Spleen (tissue), 11 donors: ENCODE measurements at regions not wholly inside any gene's neighbourhood (a gene's known extent, or its start where the extent isn't known, plus 50 kb on each side); places are given as distances from the start of the nearest gene placed in this dataset.

Source experiments
- DNase-seq: peaks from one replicate; pipeline ENCODE4 v3.0.0-alpha.2; 2020
- H3K27ac ChIP-seq, 8 donors: fragments of 200-600 bp; sonication (generic) in 7 of 8; 1 replicate in 4 of 8; 2 replicates in 4 of 8; pipeline versions ENCODE4 v1.5.0 to v1.8.0; 2016 to 2021; ENCODE audit warnings: inconsistent platforms in 4 of 8, mild to moderate bottlenecking in 4 of 8, moderate library complexity in 1 of 8
- H3K27me3 ChIP-seq, 7 donors: fragments of 200-600 bp; sonication (generic) in 6 of 7; replicated peaks in 1 of 7; 1 replicate in 4 of 7; 2 replicates in 3 of 7; pipeline versions ENCODE4 v1.5.0 to v1.8.0; 2016 to 2021; ENCODE audit warnings: inconsistent platforms in 3 of 7, mild to moderate bottlenecking in 1 of 7
- H3K36me3 ChIP-seq, 6 donors: fragments of 200-600 bp; sonication (generic) in 5 of 6; 1 replicate in 4 of 6; 2 replicates in 2 of 6; pipeline versions ENCODE4 v1.5.0 to v1.8.0; 2016 to 2021; ENCODE audit warnings: inconsistent platforms in 2 of 6
- H3K4me1 ChIP-seq, 6 donors: fragments of 200-600 bp; sonication (generic) in 5 of 6; 1 replicate in 3 of 6; 2 replicates in 3 of 6; pipeline versions ENCODE4 v1.5.0 to v1.8.0; 2016 to 2021; ENCODE audit warnings: inconsistent platforms in 3 of 6
- H3K4me3 ChIP-seq, 8 donors: fragments of 200-600 bp; sonication (generic) in 7 of 8; 1 replicate in 4 of 8; 2 replicates in 4 of 8; pipeline versions ENCODE4 v1.5.0 to v1.8.0; 2016 to 2021; ENCODE audit warnings: inconsistent platforms in 4 of 8, mild to moderate bottlenecking in 4 of 8, moderate library complexity in 2 of 8
- H3K9me3 ChIP-seq, 8 donors: fragments of 200-600 bp; sonication (generic) in 7 of 8; 1 replicate in 4 of 8; 2 replicates in 4 of 8; pipeline versions ENCODE4 v1.5.0 to v1.8.0; 2016 to 2021; ENCODE audit warnings: inconsistent platforms in 4 of 8
- POLR2A ChIP-seq, 3 donors: fragments of 450-650 bp; IDR thresholded peaks; one replicate each; pipeline ENCODE4 v1.5.1; 2017; ENCODE audit warnings: antibody characterized with exemption in 3 of 3, mild to moderate bottlenecking in 1 of 3
- POLR2AphosphoS5 ChIP-seq, 3 donors: sonication (generic); formaldehyde crosslinking; IDR thresholded peaks; one replicate each; pipeline ENCODE4 v1.5.1; 2017; ENCODE audit warnings: antibody characterized with exemption in 3 of 3
- WGBS, 5 donors: extraction: QIAGEN DNeasy Blood & Tissue Kit in 3 of 5; methylation state at CpG; one replicate each; pipeline versions ENCODE4 v1.1.5 to v1.1.7; 2013 to 2018; 5-methylcytosine and 5-hydroxymethylcytosine counted together
- intact Hi-C: fragments of 100-400 bp; cut with DNase I; formaldehyde crosslinking; loops from one replicate; pipeline ENCODE4 v1.15.0; 2023; ENCODE audit warnings: low total_unique reads
- TF ChIP-seq, protein P1 (sequence below), 11 experiments: fragments of 200-600 bp in 7 of 11; fragments of 450-650 bp in 4 of 11; sonication (generic) in 4 of 11; IDR thresholded peaks in 8 of 11; conservative IDR thresholded peaks in 3 of 11; 1 replicate in 7 of 11; 2 replicates in 4 of 11; pipeline versions ENCODE4 v1.4.0 to v1.8.0; 2016 to 2021; ENCODE audit warnings: antibody characterized with exemption in 11 of 11, inconsistent platforms in 4 of 11, mild to moderate bottlenecking in 1 of 11
- donor health status: healthy with polysubstance abuse.
- donor health status: DM: no; HTN: no; CAD: no; lungs with moderate emphysema.
- donor health status: DM: no; HTN: no; CAD: no.
- donor health status: Bipolar disorder and iron deficiency.
- donor health status: healthy.
- donor health status: DM: no; HTN: no; CAD: no.
- donor health status: DM: yes; HTN: yes; CAD: no.

DNA sequence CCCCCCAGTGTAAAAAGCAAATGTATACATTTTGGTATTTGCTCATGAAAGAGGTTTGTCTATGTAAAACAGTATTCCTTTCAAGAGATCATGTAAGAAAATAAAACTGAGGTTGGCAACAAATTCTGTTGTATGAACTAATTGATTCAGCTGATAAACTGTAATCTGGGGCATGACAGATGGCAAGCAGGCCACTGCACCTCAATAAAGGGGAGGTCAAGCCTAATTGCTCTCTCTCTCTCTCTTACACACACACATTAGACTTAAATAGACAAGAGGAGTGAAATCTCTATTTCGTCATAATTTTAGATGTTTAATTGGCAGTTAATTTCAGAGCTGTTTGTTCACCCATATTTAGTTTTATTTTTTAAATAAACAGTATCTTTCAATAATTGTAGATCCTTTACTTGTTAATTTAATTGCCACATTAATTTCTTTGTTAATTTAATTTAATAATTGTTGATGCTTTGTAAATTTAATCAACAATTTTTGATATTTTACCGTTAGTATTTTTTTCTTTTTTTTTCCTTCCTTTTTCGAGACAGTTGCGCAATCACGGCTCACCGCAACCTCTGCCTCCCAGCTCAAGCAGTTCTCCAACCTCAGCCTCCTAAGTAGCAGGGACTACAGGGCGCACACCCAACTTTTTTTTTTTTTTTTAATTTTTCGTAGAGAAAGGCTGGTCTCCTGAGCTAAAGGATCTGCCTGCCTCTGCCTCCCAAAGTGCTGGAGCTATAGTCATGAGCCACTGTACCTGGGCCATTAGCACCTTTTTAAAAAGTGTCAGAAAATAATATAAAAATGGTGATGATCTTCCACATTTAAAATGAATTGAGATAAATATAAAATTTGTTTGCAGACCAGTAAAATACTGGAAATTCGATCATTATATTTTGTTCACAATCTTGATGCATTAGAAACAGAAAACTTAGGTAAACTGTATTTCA is 577.7 kb downstream of the SLC16A7 start:
- Histone ChIP-seq H3K4me1 (no peaks in the 10 kb centered on the region), H3K27ac (no peak overlapping the region), H3K36me3 (no peaks in the 10 kb centered on the region), H3K4me3 (no peak overlapping the region), H3K9me3 (no peaks in the 10 kb centered on the region), H3K27me3 (no peaks in the 10 kb centered on the region)
- DNase-seq = no peak
- TF ChIP-seq POLR2AphosphoS5 (IDR thresholded peaks at IDR 0.05) = no peak
- no peak for TF ChIP-seq POLR2A (IDR thresholded peaks at IDR 0.05)
- TF ChIP-seq, protein P1, sequence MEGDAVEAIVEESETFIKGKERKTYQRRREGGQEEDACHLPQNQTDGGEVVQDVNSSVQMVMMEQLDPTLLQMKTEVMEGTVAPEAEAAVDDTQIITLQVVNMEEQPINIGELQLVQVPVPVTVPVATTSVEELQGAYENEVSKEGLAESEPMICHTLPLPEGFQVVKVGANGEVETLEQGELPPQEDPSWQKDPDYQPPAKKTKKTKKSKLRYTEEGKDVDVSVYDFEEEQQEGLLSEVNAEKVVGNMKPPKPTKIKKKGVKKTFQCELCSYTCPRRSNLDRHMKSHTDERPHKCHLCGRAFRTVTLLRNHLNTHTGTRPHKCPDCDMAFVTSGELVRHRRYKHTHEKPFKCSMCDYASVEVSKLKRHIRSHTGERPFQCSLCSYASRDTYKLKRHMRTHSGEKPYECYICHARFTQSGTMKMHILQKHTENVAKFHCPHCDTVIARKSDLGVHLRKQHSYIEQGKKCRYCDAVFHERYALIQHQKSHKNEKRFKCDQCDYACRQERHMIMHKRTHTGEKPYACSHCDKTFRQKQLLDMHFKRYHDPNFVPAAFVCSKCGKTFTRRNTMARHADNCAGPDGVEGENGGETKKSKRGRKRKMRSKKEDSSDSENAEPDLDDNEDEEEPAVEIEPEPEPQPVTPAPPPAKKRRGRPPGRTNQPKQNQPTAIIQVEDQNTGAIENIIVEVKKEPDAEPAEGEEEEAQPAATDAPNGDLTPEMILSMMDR (IDR thresholded peaks at IDR 0.05 in 8 of 11, conservative IDR thresholded peaks at IDR 0.05 in 3 of 11) = no peak
- intact Hi-C loops = no loop called here
- 80 to 90% (median 85%) methylated on average over 9 of the region's 9 CpGs for WGBS, 5 donors

- intact Hi-C loops = no loop called here
- Histone ChIP-seq H3K27ac (no peak overlapping the region), H3K36me3 (no peaks in the 10 kb centered on the region), H3K27me3 (no peaks in the 10 kb centered on the region), H3K4me1 (no peaks in the 10 kb centered on the region), H3K9me3 (no peaks in the 10 kb centered on the region), H3K4me3 (no peak overlapping the region)
- DNase-seq = no peak
- TF ChIP-seq POLR2A (IDR thresholded peaks at IDR 0.05) (no peak), POLR2AphosphoS5 (IDR thresholded peaks at IDR 0.05) (no peak)
- TF ChIP-seq, protein P1 (IDR thresholded peaks at IDR 0.05 in 8 of 11, conservative IDR thresholded peaks at IDR 0.05 in 3 of 11) = no peak
Observed at GRCh38 chr12:60174476-60174875, 578.6 kb downstream of the SLC16A7 start.

DNA sequence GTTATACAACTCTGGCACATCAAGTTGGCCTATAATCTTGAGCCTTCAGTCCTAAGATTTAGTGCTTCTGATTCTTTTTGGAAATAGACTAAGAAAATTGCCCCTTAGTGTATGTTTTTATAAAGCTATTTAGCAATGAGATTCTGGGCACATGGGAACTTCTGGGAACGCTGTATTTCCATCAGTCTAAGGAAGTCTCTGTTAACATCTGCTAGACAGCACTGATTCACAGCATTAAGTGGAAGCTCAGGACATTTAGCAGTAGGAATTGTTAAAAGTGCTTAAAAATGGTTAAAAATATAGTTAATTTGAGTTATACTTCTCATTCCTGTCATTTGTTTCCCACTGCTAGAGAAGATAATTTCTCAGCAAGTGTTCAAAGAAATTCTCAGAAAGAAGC is 579.1 kb downstream of the SLC16A7 start:
- H3K9me3 ChIP-seq = no peaks in the 10 kb centered on the region
- no peaks in the 10 kb centered on the region for H3K36me3 ChIP-seq
- intact Hi-C loops = no loop called here
- no peaks in the 10 kb centered on the region for H3K4me1 ChIP-seq
- H3K4me3 ChIP-seq = no peak overlapping the region
- no peak for DNase-seq
- H3K27me3 ChIP-seq = no peaks in the 10 kb centered on the region
- TF ChIP-seq, protein P1 (IDR thresholded peaks at IDR 0.05 in 8 of 11, conservative IDR thresholded peaks at IDR 0.05 in 3 of 11) = no peak
- TF ChIP-seq POLR2AphosphoS5 (IDR thresholded peaks at IDR 0.05) (no peak), POLR2A (IDR thresholded peaks at IDR 0.05) (no peak)
- H3K27ac ChIP-seq = no peak overlapping the region
- WGBS, 5 donors = 0 to 39% (median 0%) methylated on average over 1 of the region's 1 CpG

GRCh38 chr12:60176891-60177290 is 581.1 kb downstream of the SLC16A7 start:
- Histone ChIP-seq H3K4me3 (no peak overlapping the region), H3K27me3 (no peaks in the 10 kb centered on the region), H3K27ac (no peak overlapping the region), H3K4me1 (no peaks in the 10 kb centered on the region), H3K36me3 (no peaks in the 10 kb centered on the region), H3K9me3 (no peaks in the 10 kb centered on the region)
- intact Hi-C loops = no loop called here
- TF ChIP-seq POLR2A (IDR thresholded peaks at IDR 0.05) = no peak
- TF ChIP-seq, protein P1 (IDR thresholded peaks at IDR 0.05 in 8 of 11, conservative IDR thresholded peaks at IDR 0.05 in 3 of 11) = no peak
- TF ChIP-seq POLR2AphosphoS5 (IDR thresholded peaks at IDR 0.05) = no peak
- 85 to 90% (median 87%) methylated on average over 6 of the region's 6 CpGs for WGBS, 5 donors
- DNase-seq = no peak
